ENCODE measurements at regions not wholly inside any gene's neighbourhood (a gene's known extent, or its start where the extent isn't known, plus 50 kb on each side); places are given as distances from the start of the nearest gene placed in this dataset.

- TF ChIP-seq CTCF (IDR thresholded peaks at IDR 0.05) (no peak), POLR2A (IDR thresholded peaks at IDR 0.05) (no peak)
Measured at GRCh38 chr5:74233571-74233970, 407.0 kb downstream of the ENC1 start.

Data from uterus (tissue), 2 donors.